IMR-90 (cell line): ENCODE measurements at regions not wholly inside any gene's neighbourhood (a gene's known extent, or its start where the extent isn't known, plus 50 kb on each side); places are given as distances from the start of the nearest gene placed in this dataset.

Source experiments
- ATAC-seq: fragments of 200-7000 bp; cut with Tn5 transposase; 2 replicates; pipeline ENCODE4 v1.9.1; 2020; ENCODE audit warnings: low read depth, mild to moderate bottlenecking, moderate library complexity
- BruUV-seq: library from RNA; stranded (reverse); fragments of 400-500 nt; replicated peaks from 2 replicates; lab custom pipeline; 2021; lab: Mats Ljungman, UMichigan
- CTCF ChIA-PET: fragments of 300-600 bp; formaldehyde crosslinking; extraction: SDS; loops from one replicate; lab custom pipeline; 2021; ENCODE audit warnings: antibody characterized with exemption; lab: Yijun Ruan, JAX
- POLR2A ChIA-PET: fragments of 300-600 bp; sonication (Branson Sonifier 250); formaldehyde crosslinking; loops from one replicate; lab custom pipeline; 2022; ENCODE audit warnings: antibody characterized with exemption; ENCODE audit not compliant: unreplicated experiment; lab: Charles Lee
- DNase-seq: peaks from one replicate; pipeline ENCODE4 v3.0.0; 2013
- H2AFZ ChIP-seq: replicated peaks from 2 replicates; pipeline ENCODE3; 2013; ENCODE audit warnings: low read length, mild to moderate bottlenecking; ENCODE audit not compliant: poor library complexity
- H2AK5ac ChIP-seq: 2 replicates; pipeline ENCODE4 v1.6.1; 2013; ENCODE audit warnings: low read depth, low read length, inconsistent platforms
- H2AK9ac ChIP-seq: replicated peaks from 2 replicates; pipeline ENCODE3; 2013; ENCODE audit warnings: mild to moderate bottlenecking, low read depth, low read length, moderate library complexity; ENCODE audit not compliant: poor library complexity
- H2BK120ac ChIP-seq: 2 replicates; pipeline ENCODE4 v1.6.1; 2013; ENCODE audit warnings: low read depth, low read length, inconsistent platforms
- H2BK15ac ChIP-seq: 3 replicates; pipeline ENCODE4 v1.6.1; 2013; ENCODE audit warnings: low read depth, low read length, inconsistent platforms
- H2BK20ac ChIP-seq: 2 replicates; pipeline ENCODE4 v1.6.1; 2013; ENCODE audit warnings: low read depth, mild to moderate bottlenecking, inconsistent platforms, low read length, moderate library complexity
- H2BK5ac ChIP-seq: 2 replicates; pipeline ENCODE4 v1.6.1; 2013; ENCODE audit warnings: mild to moderate bottlenecking, low read depth, low read length, inconsistent platforms; ENCODE audit not compliant: poor library complexity, severe bottlenecking
- H3K14ac ChIP-seq: replicated peaks from 2 replicates; pipeline ENCODE4 v1.6.1; 2013; ENCODE audit warnings: low read depth, low read length, inconsistent platforms
- H3K18ac ChIP-seq: 2 replicates; pipeline ENCODE4 v1.6.1; 2013; ENCODE audit warnings: low read depth, low read length, control low read depth
- H3K23ac ChIP-seq: 2 replicates; pipeline ENCODE4 v1.6.1; 2013; ENCODE audit warnings: low read depth, low read length, inconsistent platforms
- H3K27ac ChIP-seq: 2 replicates; pipeline ENCODE4 v1.5.1; 2013; ENCODE audit warnings: mild to moderate bottlenecking, control low read depth, low read length; ENCODE audit not compliant: insufficient read depth
- H3K27me3 ChIP-seq: 2 replicates; pipeline ENCODE4 v1.6.1; 2013; ENCODE audit warnings: low read length; ENCODE audit not compliant: control insufficient read depth, insufficient read depth
- H3K36me3 ChIP-seq: 2 replicates; pipeline ENCODE4 v1.6.1; 2013; ENCODE audit warnings: low read length, mixed read lengths; ENCODE audit not compliant: control insufficient read depth, insufficient read depth
- H3K4ac ChIP-seq: 2 replicates; pipeline ENCODE4 v1.6.1; 2013; ENCODE audit warnings: low read depth, low read length, inconsistent platforms
- H3K4me1 ChIP-seq: 2 replicates; pipeline ENCODE4 v1.6.1; 2013; ENCODE audit warnings: low read length, mixed read lengths; ENCODE audit not compliant: control insufficient read depth, insufficient read depth
- H3K4me2 ChIP-seq: 2 replicates; pipeline ENCODE4 v1.6.1; 2013; ENCODE audit warnings: low read depth, mild to moderate bottlenecking, control low read depth, low read length, moderate library complexity
- H3K4me3 ChIP-seq: 2 replicates; pipeline ENCODE4 v1.5.1; 2013; ENCODE audit warnings: low read depth, mild to moderate bottlenecking, control low read depth, low read length, moderate library complexity; ENCODE audit not compliant: insufficient read depth
- H3K56ac ChIP-seq: 2 replicates; pipeline ENCODE4 v1.6.1; 2013; ENCODE audit warnings: low read length, inconsistent platforms; ENCODE audit not compliant: insufficient read depth; ENCODE audit errors: extremely low read depth
- H3K79me1 ChIP-seq, 2 experiments: 2 replicates each; pipeline ENCODE4 v1.6.1; 2013; ENCODE audit warnings: low read length in 2 of 2, inconsistent platforms in 1 of 2, low read depth in 1 of 2
- H3K9ac ChIP-seq: 2 replicates; pipeline ENCODE4 v1.6.1; 2013; ENCODE audit warnings: low read depth, low read length, control low read depth
- H3K9me1 ChIP-seq: 2 replicates; pipeline ENCODE4 v1.6.1; 2013; ENCODE audit warnings: low read length, inconsistent platforms; ENCODE audit not compliant: insufficient read depth
- H3K9me3 ChIP-seq: 2 replicates; pipeline ENCODE4 v1.6.1; 2013; ENCODE audit warnings: low read length; ENCODE audit not compliant: control insufficient read depth, insufficient read depth
- H4K20me1 ChIP-seq: 2 replicates; pipeline ENCODE4 v1.6.1; 2013; ENCODE audit warnings: low read length, inconsistent platforms; ENCODE audit not compliant: insufficient read depth
- H4K5ac ChIP-seq: 2 replicates; pipeline ENCODE4 v1.6.1; 2013; ENCODE audit warnings: mild to moderate bottlenecking, low read depth, low read length, control low read depth
- H4K8ac ChIP-seq, 2 experiments: 2 replicates each; pipeline ENCODE4 v1.6.1; 2013; ENCODE audit warnings: low read depth in 2 of 2, low read length in 2 of 2, control low read depth in 1 of 2, inconsistent platforms in 1 of 2
- H4K91ac ChIP-seq: 2 replicates; pipeline ENCODE4 v1.6.1; 2013; ENCODE audit warnings: low read depth, low read length, inconsistent platforms; ENCODE audit not compliant: insufficient read depth
- BHLHE40 ChIP-seq: fragments of 150-350 bp; IDR thresholded peaks from 2 replicates; pipeline ENCODE4 v1.6.1; 2016; ENCODE audit warnings: mild to moderate bottlenecking, low read depth, low read length
- CEBPB ChIP-seq: IDR thresholded peaks from 2 replicates; pipeline ENCODE4 v1.6.1; 2012; ENCODE audit warnings: low read depth, low read length, improper control_type of control experiment
- CHD1 ChIP-seq: IDR thresholded peaks from 2 replicates; pipeline ENCODE4 v1.6.1; 2012; ENCODE audit warnings: low read depth, low read length, improper control_type of control experiment
- FOS ChIP-seq: fragments of 150-350 bp; IDR thresholded peaks from 2 replicates; pipeline ENCODE4 v1.6.1; 2016; ENCODE audit warnings: low read depth, low read length
- MAFK ChIP-seq: IDR thresholded peaks from 2 replicates; pipeline ENCODE4 v1.6.1; 2012; ENCODE audit warnings: low read depth, low read length, improper control_type of control experiment
- MAZ ChIP-seq: IDR thresholded peaks from 2 replicates; pipeline ENCODE4 v1.6.1; 2012; ENCODE audit warnings: low read depth, mild to moderate bottlenecking, low read length, improper control_type of control experiment, moderate library complexity, borderline replicate concordance
- MXI1 ChIP-seq: IDR thresholded peaks from 2 replicates; pipeline ENCODE4 v1.6.1; 2012; ENCODE audit warnings: low read depth, mild to moderate bottlenecking, low read length, moderate library complexity, borderline replicate concordance
- NFE2L2 ChIP-seq: fragments of 150-350 bp; IDR thresholded peaks from 2 replicates; pipeline ENCODE4 v1.6.1; 2016; ENCODE audit warnings: low read depth, mild to moderate bottlenecking, low read length
- POLR2A ChIP-seq: IDR thresholded peaks from 2 replicates; pipeline ENCODE4 v1.6.1; 2012; ENCODE audit warnings: mild to moderate bottlenecking, low read depth, low read length
- RAD21 ChIP-seq: IDR thresholded peaks from 2 replicates; pipeline ENCODE4 v1.6.1; 2012; ENCODE audit warnings: low read length, improper control_type of control experiment
- RCOR1 ChIP-seq: IDR thresholded peaks from 2 replicates; pipeline ENCODE4 v1.6.1; 2012; ENCODE audit warnings: mild to moderate bottlenecking, low read length, improper control_type of control experiment; ENCODE audit not compliant: insufficient replicate concordance
- RFX5 ChIP-seq: IDR thresholded peaks from 2 replicates; pipeline ENCODE4 v1.8.0; 2012; ENCODE audit warnings: low read depth, mild to moderate bottlenecking, low read length, moderate library complexity
- SMC3 ChIP-seq: fragments of 150-350 bp; IDR thresholded peaks from 2 replicates; pipeline ENCODE4 v1.6.1; 2016; ENCODE audit warnings: low read depth, mild to moderate bottlenecking, antibody characterized with exemption, low read length, moderate library complexity
- WGBS, 2 experiments: methylation state at CpG; one replicate each; pipeline versions ENCODE4 v1.1.5 to v1.1.7; 2013; ENCODE audit warnings: missing lambda C conversion rate in 2 of 2; ENCODE audit not compliant: insufficient read length in 1 of 2; ENCODE audit errors: extremely low coverage in 2 of 2; 5-methylcytosine and 5-hydroxymethylcytosine counted together
- dilution Hi-C: fragments of 300-500 bp; cut with HindIII; formaldehyde crosslinking; loops from one replicate; pipeline ENCODE4 v1.14.3; 2018; ENCODE audit warnings: low sequenced_read_pairs; ENCODE audit not compliant: unreplicated experiment
- in situ Hi-C: fragments of 300-500 bp; cut with MboI; formaldehyde crosslinking; loops from 3 replicates; pipeline ENCODE4 v1.14.3; 2019; ENCODE audit warnings: low sequenced_read_pairs, inconsistent platforms, mixed read lengths
- intact Hi-C: fragments of 100-400 bp; cut with micrococcal nuclease; formaldehyde crosslinking; loops from 2 replicates; pipeline ENCODE4 v1.10.0; 2022
- TF ChIP-seq, protein P1 (sequence below): fragments of 150-350 bp; IDR thresholded peaks from 2 replicates; pipeline ENCODE4 v1.6.1; 2017; ENCODE audit warnings: mild to moderate bottlenecking, antibody characterized with exemption, low read length, low read depth
- TF ChIP-seq, protein P2 (sequence below): conservative IDR thresholded peaks from 2 replicates; pipeline ENCODE4 v1.5.1; 2012; ENCODE audit warnings: mild to moderate bottlenecking, low read depth, low read length, improper control_type of control experiment
- TF ChIP-seq, protein P3 (sequence below): fragments of 150-350 bp; IDR thresholded peaks from 2 replicates; pipeline ENCODE4 v1.6.1; 2016; ENCODE audit warnings: low read depth, mild to moderate bottlenecking, low read length, moderate library complexity, borderline replicate concordance

DNA sequence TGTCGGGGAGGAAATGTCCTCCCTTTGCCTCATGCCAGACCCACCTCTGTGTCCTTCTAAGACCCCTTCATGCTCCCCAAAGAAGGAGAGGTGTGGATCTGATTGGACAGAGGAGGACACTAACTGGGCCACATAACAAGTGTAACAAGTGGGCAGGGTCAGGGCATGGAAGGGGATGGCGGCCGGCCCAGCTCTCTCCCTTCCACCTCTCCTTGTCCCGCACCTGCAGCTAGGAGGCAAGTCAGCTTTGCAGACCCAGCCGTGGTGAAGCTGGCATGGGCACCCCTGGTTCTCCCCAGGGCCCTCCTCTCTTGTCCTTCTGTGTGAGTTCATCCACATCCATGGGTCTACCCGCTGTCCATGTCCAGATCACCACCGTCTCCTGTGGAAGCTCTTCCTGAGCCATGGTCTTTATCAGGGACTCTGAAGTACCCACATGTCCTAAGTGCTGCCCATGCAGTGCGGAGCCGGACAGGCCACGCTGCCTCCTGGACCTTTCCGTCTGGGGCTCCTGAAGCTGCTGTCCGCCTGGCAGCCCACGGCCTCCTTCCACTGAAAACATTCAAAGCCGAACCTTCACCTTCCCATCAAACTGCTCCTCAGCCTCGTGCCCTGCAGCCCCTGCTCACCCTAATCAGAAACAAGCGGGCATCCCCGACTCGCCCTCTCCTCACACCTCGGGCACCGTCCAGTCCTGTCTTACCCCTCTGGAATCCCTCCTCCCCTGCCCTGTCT, 460.5 kb downstream of the PTPRU start:
- no peak overlapping the region for H3K56ac ChIP-seq
- no peaks in the 10 kb centered on the region for H4K20me1 ChIP-seq
- ChIA-PET POLR2A (no interaction called here), CTCF (interaction anchor here (0.7 kb wide), 1 partner anchor 36 kb away, joined by 3 read pairs; no protein-coding TSS in a partner anchor)
- H3K4me3 ChIP-seq: no peak overlapping the region
- no peaks in the 10 kb centered on the region for H3K9me3 ChIP-seq
- no peak overlapping the region for H3K23ac ChIP-seq
- no peak overlapping the region for H3K4me2 ChIP-seq
- H3K4me1 ChIP-seq: no peaks in the 10 kb centered on the region
- no peak overlapping the region for H3K27ac ChIP-seq
- no peaks in the 10 kb centered on the region; the same call in 1 of the 2 replicates for H3K27me3 ChIP-seq
- no peaks in the 10 kb centered on the region for H3K9me1 ChIP-seq
- no peak overlapping the region for H2BK15ac ChIP-seq
- ATAC-seq (no peak), DNase-seq (no peak)
- no peak overlapping the region for H2AK5ac ChIP-seq
- no peak for TF ChIP-seq MXI1
- no peak for TF ChIP-seq FOS
- no peak for TF ChIP-seq BHLHE40
- TF ChIP-seq MAFK: no peak
- no peak for TF ChIP-seq CEBPB
- TF ChIP-seq, protein P1, sequence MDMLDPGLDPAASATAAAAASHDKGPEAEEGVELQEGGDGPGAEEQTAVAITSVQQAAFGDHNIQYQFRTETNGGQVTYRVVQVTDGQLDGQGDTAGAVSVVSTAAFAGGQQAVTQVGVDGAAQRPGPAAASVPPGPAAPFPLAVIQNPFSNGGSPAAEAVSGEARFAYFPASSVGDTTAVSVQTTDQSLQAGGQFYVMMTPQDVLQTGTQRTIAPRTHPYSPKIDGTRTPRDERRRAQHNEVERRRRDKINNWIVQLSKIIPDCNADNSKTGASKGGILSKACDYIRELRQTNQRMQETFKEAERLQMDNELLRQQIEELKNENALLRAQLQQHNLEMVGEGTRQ: no peak
- TF ChIP-seq POLR2A: no peak
- TF ChIP-seq, protein P2, sequence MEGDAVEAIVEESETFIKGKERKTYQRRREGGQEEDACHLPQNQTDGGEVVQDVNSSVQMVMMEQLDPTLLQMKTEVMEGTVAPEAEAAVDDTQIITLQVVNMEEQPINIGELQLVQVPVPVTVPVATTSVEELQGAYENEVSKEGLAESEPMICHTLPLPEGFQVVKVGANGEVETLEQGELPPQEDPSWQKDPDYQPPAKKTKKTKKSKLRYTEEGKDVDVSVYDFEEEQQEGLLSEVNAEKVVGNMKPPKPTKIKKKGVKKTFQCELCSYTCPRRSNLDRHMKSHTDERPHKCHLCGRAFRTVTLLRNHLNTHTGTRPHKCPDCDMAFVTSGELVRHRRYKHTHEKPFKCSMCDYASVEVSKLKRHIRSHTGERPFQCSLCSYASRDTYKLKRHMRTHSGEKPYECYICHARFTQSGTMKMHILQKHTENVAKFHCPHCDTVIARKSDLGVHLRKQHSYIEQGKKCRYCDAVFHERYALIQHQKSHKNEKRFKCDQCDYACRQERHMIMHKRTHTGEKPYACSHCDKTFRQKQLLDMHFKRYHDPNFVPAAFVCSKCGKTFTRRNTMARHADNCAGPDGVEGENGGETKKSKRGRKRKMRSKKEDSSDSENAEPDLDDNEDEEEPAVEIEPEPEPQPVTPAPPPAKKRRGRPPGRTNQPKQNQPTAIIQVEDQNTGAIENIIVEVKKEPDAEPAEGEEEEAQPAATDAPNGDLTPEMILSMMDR: no peak
- no peak for TF ChIP-seq RAD21
- no peak for TF ChIP-seq RCOR1
- TF ChIP-seq SMC3: no peak
- TF ChIP-seq NFE2L2: no peak
- TF ChIP-seq, protein P3, sequence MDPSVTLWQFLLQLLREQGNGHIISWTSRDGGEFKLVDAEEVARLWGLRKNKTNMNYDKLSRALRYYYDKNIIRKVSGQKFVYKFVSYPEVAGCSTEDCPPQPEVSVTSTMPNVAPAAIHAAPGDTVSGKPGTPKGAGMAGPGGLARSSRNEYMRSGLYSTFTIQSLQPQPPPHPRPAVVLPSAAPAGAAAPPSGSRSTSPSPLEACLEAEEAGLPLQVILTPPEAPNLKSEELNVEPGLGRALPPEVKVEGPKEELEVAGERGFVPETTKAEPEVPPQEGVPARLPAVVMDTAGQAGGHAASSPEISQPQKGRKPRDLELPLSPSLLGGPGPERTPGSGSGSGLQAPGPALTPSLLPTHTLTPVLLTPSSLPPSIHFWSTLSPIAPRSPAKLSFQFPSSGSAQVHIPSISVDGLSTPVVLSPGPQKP: no peak
- no peak for TF ChIP-seq RFX5
- TF ChIP-seq MAZ: no peak
- TF ChIP-seq CHD1: no peak
- intact Hi-C loops: no loop called here
- H3K79me1 ChIP-seq: no peaks in the 10 kb centered on the region
- no peak overlapping the region for H2BK5ac ChIP-seq
- 74% methylated on average over 9 of the region's 20 CpGs; no CpG with 5 or more reads in 1 of the 2 experiments for WGBS, 2 experiments
- no peak overlapping the region for H3K18ac ChIP-seq
- in situ Hi-C loops: no loop called here
- no peak overlapping the region for H2BK20ac ChIP-seq
- H3K14ac ChIP-seq: no peak overlapping the region
- H2AFZ ChIP-seq: no peak overlapping the region
- dilution Hi-C loops: no loop called here
- BruUV-seq: no TSS peak
- H3K9ac ChIP-seq: no peak overlapping the region
- H4K5ac ChIP-seq: no peak overlapping the region
- no peak overlapping the region for H4K8ac ChIP-seq
- H3K4ac ChIP-seq: no peak overlapping the region; the same call in 1 of the 2 replicates
- H3K36me3 ChIP-seq: no peaks in the 10 kb centered on the region
- no peak overlapping the region for H4K91ac ChIP-seq
- H2BK120ac ChIP-seq: no peak overlapping the region
- no peak overlapping the region for H2AK9ac ChIP-seq
